Fibroblast of the conjunctiva (primary cell): ENCODE measurements at regions not wholly inside any gene's neighbourhood (a gene's known extent, or its start where the extent isn't known, plus 50 kb on each side); places are given as distances from the start of the nearest gene placed in this dataset.
A peak's percentile ranks its signal among the peaks of the same experiment; 100 is the strongest.

Experiments used
- DNase-seq: peaks from one replicate; pipeline ENCODE4 v3.0.0-alpha.2; 2010; ENCODE audit warnings: low read depth

DNA sequence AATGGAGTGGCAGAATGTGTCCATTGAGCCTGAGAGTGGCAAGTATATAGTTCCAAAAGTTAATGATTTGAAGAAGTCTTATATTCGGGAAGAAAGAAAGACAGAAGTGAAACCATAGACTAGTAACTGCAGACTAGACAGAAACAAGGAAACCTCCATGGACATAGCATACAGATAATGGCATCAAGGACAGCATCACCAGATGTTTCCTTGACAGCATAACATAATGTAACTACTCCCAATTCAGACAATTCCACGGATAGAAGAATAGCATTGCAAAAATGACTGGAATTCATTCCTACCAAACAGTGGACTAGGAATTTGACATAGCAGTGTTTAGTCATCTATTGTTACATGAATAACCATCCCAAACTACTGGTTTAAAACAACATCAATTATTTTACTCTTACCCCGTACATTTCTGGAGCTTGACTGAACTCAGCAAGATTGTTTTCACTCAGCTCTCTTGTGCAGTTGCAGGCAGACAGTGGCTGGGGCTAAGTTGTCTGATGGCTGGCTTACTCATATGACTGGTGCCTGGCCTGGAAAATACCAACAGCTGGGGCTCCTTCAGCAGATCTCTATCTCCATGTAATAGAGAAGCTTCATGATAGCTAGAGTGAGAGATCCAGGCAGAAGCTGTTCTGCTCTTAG is 109.7 kb upstream of the GADL1 start:
- peak; percentile 43 for DNase-seq

DNA sequence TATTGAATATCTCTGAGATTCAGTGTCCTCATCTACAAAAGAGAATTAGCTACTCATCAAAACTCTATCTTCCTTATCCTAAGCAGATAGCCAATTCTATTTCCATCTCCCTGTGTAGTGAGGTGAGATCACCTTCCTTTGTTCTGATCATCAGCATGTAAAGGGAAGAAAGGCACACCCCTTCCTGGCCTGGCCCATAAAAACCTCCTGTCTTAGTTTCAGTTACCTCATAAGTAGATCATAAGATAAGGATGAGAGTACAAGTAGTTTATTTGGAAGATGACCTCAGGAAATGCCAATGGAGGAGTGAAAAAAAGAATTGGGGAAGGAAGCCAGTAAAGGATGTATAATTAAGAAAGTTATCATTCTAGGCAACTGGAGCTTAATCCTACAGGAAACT is 114.5 kb upstream of the GADL1 start:
- no peak for DNase-seq

DNA sequence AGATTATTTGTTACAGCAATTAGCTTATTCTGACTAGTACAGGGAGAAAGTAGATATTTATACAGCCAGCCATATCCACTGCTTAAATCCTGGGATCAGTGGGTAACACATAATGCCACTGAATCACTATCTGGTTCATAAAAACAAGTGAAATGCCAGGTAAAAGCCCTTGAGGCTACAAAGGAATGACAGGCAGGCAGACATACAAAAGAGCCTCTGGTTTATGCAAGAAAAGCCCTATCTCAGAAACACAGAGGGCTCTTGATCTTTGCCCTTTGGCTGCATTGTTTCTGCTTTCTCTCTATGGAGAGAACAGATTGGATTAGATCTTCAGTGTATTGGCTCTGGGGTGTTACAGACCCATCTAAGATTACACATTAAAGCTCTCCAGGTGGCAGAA is 115.4 kb upstream of the GADL1 start:
- DNase-seq: no peak

DNA sequence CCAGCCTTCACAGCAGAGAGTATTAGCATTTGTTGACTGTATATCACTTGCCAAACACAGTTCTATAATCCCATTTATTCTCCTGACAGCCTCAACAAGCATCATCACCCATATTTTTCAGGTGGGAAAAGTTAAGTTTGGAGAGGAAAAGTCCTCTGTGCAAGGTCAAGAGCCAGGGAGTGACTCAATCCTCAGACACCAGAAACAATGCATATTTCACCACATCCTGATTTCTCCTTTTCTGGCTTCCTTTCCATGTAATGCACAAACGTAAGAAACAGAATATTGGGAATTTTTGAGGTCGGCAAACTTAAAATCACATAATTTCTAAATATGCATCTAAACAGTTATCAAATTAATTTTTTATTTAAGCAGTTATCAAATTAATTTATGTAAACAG is 116.0 kb upstream of the GADL1 start:
- DNase-seq: no peak

DNA sequence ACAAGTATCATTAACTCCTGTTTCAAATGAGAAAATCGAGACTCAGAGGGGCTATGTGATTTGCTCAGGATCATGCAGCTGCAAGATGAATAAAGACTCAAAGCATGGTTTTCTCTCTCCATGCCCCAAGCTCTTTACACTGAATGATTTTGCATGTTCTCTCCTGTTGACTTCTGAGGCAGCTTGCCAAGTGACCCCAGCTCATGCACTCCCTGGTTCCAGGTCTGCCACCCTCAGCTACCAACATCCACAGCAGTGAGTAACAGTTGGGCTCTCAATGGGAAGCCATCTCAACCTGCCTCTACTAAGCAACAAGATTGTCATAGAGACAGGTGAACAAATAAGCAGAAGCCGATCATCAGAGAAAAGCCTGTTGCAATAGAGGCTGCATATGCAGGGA is 116.9 kb upstream of the GADL1 start:
- no peak for DNase-seq

DNA sequence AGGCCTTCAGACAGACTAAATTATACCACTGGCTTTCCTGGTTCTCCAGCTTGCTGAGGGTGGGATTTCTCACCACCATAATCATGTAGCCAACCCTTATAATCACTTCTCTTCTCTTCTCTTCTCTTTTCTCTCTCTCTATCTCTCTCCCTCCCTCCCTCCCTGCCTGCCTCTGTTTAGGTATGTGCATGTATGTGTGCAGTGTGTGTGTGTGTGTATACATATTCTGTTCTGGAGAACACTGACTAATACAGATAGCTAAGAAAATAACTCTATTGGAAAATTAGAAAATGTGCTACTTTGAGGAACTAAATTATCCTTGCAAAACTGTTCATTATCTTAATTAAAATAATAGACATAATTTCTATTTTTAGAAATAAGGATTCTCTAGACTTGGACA is 118.6 kb upstream of the GADL1 start:
- no peak for DNase-seq

DNA sequence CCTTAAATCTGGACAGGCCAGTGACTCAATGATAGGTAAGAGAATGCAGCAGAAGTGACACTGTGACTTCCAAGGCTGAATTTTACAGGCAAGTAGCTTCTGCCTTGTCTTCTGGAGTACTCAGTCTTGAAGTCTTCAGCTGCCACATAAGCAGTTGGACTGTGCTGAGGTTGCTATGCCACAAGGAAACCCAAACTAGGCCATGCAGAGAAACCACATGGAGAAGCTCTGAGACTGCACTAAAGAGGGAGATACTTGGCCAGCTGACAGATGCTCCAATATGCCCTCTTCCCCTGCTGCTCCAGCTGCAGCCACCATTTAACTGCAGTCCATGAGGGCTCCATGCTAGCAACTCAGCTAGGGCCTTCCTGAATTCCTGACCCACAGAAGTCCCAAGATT is 119.4 kb upstream of the GADL1 start:
- no peak for DNase-seq

DNA sequence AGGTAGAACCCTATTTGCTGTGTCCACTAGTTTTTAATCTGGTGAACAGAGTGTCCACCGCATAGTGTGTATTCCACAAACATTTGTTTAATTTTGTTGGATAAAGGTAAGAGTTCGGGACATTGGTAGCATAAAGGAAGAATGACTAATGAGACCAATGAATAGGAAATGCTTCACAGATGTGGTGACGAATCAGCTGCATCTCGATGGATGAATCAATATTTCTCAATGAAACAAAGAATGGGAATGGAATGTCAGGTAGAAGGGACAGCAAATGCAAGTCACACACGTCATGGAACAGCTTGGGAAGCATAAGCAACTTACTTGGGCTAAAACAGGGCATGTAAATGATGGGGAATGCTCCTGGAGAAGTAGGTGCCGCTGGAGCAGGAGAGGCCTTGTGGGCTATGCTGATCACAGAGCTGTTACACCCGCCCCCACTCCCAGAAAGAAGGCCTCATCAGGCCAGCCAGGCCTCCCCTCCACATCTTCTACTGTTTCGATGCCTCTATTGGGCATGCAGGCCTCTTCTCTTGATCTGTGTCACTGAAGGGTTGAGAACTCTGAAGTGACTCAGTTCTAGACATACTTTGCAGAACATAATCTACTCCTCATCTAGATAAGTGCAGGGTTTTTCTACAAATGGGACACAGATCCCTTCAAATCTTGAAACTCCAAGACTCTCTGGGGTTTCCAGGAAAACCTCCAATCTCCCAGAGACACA is 120.0 kb upstream of the GADL1 start:
- no peak for DNase-seq

DNA sequence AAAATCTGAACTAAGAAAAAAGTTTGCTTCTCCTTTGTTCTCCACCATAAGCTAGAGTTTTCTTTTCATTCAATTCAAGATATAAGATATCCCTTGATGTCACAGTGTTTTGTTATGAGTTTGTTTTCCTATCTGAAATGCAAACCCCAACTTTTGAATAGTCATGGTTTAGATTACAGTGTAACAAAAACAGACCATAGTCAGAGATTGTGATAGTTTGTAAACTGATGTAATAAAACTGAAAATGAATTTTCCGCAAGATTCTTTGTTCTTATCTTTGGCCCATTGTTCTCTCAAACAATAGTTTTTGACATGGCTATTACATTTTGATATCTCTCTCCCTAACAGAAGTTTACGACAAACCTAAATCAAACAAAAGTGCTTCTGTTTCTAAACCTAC is 121.7 kb upstream of the GADL1 start:
- DNase-seq: no peak

DNA sequence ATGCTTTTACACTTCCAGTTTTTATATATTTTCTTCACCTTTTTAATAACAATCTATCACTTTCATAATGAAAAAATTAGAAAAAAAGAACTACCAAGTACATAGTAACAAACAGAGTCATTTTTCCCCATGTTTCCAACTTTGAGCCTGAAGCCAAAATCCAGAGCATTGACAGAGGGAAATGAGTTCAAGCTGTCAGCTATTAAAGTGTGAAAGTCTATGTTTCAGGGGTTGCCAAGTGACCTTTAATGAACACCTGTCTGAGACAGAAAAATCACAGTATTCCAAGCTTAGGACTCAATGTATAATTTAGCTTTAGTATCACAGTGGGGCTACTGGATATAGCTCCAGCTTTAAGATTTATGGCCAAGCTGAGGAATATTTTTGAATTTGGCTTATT is 128.3 kb upstream of the GADL1 start:
- no peak for DNase-seq

DNA sequence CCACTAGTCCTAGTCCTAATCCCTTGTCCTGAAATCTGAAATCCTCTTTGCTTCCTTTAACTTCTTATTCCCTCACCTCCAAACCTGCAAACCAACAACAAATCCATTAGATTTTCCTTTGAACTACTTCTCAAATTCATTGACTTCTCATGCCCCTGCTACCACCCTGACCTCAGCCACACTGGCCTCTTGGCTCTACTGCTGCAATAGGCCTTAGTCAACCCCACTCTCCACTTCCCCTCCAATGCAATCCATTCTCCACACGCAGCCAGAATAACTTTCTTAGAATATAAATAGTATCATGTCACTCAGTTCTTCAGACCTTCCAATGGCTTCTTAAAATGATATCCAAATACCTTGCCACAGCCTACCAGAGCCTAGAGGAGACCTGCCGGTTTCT is 131.1 kb upstream of the GADL1 start:
- DNase-seq: no peak

DNA sequence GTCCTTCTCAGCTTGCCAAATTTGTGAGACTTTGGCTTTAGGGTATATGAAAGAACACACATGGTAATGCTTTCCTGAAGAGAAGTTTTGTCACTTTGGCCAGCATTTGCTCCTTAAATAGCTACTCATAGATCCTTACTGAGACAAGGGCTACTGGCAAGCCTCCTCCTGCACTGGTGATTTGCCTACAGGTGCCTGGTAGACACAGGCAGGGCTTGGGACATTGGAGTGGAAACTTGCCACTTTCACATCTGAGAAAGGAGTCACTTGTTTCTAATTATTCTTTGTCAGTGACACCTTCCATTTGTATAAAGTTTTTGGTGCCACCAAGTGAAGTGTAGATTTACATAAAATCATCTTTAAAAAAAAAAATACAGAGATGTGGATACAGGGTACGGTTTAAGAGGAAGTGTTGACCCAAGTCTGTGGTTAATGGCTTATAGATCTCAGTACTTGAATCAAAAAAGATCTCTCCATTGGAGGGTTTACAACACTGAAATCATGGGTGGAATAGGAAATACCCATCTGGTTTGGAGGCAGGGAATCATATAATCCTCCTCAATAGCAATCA is 132.8 kb upstream of the GADL1 start:
- no peak for DNase-seq

DNA sequence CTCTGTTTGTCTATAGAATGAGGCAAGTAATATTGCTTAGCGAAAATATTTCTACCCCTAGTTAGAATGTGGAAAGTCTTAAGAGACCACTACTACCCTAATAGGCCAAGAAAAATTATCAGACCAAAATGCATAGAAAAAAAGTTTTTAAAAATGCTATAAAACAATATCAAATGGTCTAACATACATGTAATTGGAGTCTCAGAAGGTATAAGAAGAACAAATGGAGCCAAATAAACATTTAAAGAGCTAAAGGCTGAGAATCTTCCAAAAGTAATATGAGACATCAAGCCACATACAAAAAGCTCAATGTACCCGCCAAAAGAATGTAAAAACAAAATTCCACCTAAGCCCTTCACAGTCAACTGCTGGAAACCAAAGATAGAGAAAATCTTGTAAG is 133.5 kb upstream of the GADL1 start:
- DNase-seq: no peak

DNA sequence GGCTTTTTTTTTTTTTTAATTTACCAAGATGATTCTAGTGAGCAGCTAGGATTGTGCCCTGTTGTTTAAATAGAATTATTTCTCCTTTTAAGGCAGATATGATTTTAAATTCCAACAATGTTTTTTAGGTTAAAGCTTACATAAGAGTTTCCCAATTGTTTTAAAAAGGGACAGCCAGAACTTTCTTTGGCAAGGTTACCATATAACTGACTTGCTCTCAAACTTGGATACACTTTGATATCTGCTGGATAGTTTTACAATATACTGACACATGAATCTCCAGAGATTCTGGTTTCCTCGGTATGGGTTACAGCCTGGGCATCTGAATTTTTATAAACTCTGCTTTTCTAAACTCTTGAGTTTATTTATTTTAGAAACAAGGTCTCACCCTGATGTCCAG is 134.3 kb upstream of the GADL1 start:
- no peak for DNase-seq

DNA sequence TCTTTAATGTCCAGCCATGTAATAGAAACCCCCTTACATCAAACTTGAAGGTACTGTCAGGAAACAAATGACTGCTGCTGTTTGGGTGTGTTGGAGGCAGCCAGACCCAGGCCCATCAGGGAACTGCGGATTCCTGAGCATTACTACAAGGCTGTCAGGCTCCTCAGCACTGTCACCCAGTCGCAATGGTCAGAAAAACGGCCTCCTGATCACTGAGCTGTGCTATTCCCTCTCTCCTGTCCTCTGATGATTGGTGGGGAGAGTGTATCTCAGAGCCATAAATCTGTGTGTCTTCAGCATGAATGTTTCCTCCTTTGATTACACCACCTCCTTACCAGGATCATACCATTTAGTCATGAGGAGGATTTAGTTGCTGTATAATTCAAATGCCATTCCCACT is 135.2 kb upstream of the GADL1 start:
- DNase-seq: no peak

DNA sequence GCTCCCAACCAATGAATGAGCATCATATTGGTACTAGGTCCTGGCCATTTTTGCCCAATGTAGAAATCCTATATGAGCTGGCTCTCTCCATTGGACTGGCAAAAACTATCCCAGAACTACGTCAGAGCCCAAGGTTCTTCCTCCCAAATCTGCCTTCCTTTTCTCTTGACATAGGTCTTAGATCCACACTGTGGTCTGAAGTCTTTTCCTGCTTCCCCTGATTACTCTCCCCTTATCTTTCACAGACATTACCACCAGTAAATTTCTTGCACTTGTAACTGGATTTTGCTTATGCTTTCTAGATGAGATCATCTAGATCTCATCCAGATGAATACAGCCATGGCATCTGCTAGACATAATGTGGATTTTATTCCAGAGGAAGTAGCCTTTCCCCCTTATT is 141.2 kb upstream of the GADL1 start:
- no peak for DNase-seq

DNA sequence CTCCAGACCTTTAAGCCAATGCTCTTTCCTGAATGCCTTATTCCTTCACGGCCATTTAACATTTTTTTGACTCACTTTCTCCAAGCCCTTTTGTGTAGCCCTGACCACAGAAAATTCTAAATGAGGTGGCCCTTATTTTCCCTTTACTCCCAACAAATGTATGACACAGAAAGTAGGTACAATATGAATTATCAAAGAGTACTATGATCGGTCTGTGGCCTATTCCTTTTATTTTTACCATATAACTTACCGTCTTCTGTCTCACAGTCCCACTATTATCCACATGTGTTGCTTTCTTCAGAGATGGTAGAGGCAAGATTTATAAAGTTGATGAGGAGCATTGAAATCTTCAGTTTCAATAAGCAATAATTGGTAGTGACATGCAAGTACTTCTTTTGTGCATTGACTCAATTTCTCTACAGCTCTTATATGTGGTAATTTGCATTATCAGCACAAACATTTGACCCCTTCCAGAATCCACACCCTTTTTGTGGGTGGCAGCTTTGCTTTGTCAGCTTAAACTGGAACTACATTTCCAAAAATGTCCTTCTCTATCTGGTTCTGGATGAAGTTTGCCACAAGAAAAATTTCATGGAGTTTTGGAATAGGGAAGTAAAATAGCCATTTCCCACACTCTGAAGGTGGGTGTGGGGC is 143.8 kb upstream of the GADL1 start:
- DNase-seq: no peak

DNA sequence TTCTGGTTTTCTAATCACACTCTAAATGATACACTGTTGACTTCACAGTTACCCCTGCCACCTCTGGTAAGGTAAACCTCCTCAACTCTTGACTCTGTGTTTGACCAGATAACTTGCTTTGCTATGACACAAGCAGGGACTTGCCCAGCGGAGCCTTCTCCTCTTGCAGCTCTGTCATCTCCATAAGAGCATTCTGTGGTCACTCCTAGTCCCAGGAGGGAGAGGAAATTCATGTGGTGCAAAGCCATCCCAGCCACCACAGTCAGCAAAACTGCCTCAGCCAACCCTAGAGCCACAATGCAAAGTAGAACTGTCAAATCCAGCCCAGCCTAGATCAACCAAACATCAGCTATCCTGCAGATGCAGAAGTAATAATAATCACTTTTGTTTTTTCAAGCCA is 144.7 kb upstream of the GADL1 start:
- no peak for DNase-seq

DNA sequence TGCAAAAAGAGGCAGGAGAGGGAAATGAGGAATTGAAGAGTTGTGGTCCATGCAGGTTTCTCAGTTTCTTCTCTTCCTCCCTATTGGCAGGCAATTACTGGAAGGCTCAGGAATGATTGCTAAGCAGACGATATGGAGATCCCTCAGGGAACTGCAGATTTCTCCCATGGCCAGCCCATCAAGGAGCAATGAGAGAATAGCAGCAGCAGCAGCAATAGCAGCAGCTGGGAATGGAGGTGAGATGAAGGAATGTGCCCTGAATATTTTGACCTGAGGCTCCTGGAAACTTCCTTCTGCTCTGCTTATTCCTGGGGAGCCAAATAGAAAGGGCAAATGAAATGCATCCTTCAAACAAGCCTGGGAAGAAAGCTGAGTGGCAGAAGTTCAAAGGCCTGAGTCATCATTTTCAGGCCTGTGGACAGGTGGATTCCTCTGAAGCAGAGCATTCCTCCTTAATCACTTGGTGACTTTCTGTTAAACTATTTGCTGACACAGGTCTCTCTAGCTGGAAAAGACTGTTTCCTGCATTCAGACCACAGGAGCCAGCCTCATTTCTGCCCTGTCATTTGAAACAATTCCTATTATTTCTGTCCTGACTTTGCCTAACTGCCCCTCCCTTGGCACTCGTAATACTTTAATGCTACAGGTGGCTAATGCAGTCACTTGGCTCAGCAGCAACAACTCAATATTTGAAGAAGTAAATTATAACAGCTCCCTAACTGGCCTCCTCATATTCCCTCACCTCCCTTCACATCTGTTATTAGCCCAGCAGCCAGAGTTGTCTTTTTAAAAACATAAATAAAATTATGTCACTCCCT is 146.9 kb upstream of the GADL1 start:
- no peak for DNase-seq

DNA sequence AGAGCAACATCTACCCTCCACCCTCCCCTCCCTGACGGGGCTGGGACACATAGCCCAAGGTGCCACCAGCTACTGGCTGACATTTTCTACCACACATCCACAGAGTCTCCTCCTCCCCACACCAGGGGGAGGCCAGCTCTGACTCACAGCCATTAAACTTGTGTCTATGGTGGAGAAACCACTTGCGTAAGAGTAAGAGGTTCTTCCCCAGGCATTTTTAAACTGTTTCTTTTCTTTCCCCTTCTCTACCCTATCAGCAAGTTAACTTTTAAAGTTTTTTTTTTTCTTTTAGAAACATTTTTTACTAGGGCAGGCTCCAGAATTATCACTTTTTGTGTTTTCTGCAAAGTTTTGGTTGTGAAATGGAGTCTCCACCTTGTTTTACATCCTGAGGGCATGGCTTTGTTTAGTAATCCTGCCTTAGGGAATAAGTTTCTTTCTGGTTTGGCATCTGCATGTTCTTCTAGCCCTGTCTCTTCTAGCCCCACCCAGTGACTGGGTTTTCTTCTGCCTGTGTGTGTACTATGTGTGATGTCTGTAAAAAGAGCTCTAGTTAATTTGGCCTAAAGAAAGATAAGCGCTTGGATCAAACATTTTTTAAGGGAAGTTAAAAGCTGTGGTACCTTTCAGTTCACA is 148.8 kb upstream of the GADL1 start:
- DNase-seq: peak; percentile 62

DNA sequence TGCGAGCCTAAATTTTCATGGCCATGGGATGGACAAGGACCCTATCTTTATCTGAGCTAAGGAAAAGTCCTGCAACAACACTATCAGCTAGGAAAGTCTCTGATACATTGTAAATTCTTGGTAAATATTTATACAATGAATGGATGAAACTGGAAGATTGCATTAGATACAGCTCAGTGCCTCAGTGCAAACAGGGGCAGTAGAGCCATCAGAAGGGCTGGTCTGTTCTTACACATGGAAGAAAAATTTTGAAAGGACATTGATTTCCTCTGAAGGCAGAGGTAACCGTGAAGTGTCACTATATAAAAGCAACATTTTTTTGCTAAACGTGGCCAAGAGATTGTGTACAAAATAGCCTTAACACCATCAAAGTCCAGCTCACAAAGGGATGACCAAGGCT is 153.2 kb upstream of the GADL1 start:
- no peak for DNase-seq

DNA sequence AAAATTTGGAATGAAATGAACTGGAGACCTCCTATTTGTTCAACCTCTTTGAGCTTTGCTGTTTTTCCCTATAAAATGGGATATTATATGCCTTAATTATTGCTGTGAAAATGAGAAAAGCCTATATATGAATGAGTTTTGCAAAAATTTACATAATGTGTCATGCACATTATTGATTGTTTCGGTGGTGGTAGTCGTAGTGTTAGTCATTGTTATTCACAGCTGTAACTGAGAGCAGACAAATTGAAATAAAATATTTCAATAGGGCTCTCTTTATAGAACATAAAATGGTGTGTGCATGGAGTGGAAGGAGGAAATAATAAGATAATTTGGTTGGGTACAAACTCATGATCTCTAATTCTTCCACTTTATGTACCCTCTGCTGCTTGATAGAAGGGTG is 153.7 kb upstream of the GADL1 start:
- DNase-seq: no peak
